ENCODE measurements at regions not wholly inside any gene's neighbourhood (a gene's known extent, or its start where the extent isn't known, plus 50 kb on each side); places are given as distances from the start of the nearest gene placed in this dataset.

GRCh38 chr20:39294137-39294725, 332.1 kb downstream of the DHX35 start:
- Histone ChIP-seq H3K9me3 (no peaks in the 10 kb centered on the region), H3K27me3 (no peaks in the 10 kb centered on the region), H3K36me3 (no peaks in the 10 kb centered on the region), H3K4me1 (peaks cover 0 to 17% (median 0%) of the 10 kb centered on the region in 3 donors), H3K27ac (no peak overlapping the region), H3K4me3 (no peak overlapping the region)
- WGBS, 2 donors (ENCODE audit: low coverage in 1 of 2) = 74 to 88% methylated on average over 2 of the region's 2 CpGs
- ATAC-seq = no peak
- TF ChIP-seq CTCF (IDR thresholded peaks at IDR 0.05) (no peak), POLR2A (IDR thresholded peaks at IDR 0.05) (no peak), POLR2AphosphoS5 (IDR thresholded peaks at IDR 0.05) (no peak), EP300 (IDR thresholded peaks at IDR 0.05) (no peak)

GRCh38 chr20:39292193-39292736, 330.1 kb downstream of the DHX35 start:
- no peak for ATAC-seq
- 14 to 75% methylated on average over 2 to 3 of the region's 3 CpGs for WGBS, 2 donors (ENCODE audit: low coverage in 1 of 2)

GRCh38 chr20:39291301-39291700, 329.2 kb downstream of the DHX35 start:
- WGBS, 2 donors (ENCODE audit: low coverage in 1 of 2) = 24 to 26% methylated on average over 5 of the region's 5 CpGs
- ATAC-seq = no peak
- no peaks in the 10 kb centered on the region for H3K36me3 ChIP-seq
- H3K27ac ChIP-seq = no peak overlapping the region
- no peaks in the 10 kb centered on the region for H3K27me3 ChIP-seq
- H3K9me3 ChIP-seq = no peaks in the 10 kb centered on the region
- TF ChIP-seq CTCF (IDR thresholded peaks at IDR 0.05) (no peak), POLR2A (IDR thresholded peaks at IDR 0.05) (no peak), POLR2AphosphoS5 (IDR thresholded peaks at IDR 0.05) (no peak), EP300 (IDR thresholded peaks at IDR 0.05) (no peak)
- no peak overlapping the region for H3K4me3 ChIP-seq
- H3K4me1 ChIP-seq = peaks cover 0 to 13% (median 0%) of the 10 kb centered on the region in 3 donors

More at GRCh38 chr20:39292193-39292736, 330.1 kb downstream of the DHX35 start:
- TF ChIP-seq EP300 (IDR thresholded peaks at IDR 0.05) (no peak), POLR2A (IDR thresholded peaks at IDR 0.05) (no peak), CTCF (IDR thresholded peaks at IDR 0.05) (no peak), POLR2AphosphoS5 (IDR thresholded peaks at IDR 0.05) (no peak)
- H3K9me3 ChIP-seq = no peaks in the 10 kb centered on the region
- no peak overlapping the region for H3K27ac ChIP-seq
- H3K27me3 ChIP-seq = no peaks in the 10 kb centered on the region
- no peaks in the 10 kb centered on the region for H3K36me3 ChIP-seq
- H3K4me3 ChIP-seq = no peak overlapping the region
- H3K4me1 ChIP-seq = peaks cover 0 to 13% (median 0%) of the 10 kb centered on the region in 3 donors

GRCh38 chr20:39290575-39290974, 328.4 kb downstream of the DHX35 start:
- Histone ChIP-seq H3K27ac (no peak overlapping the region), H3K9me3 (no peaks in the 10 kb centered on the region), H3K4me3 (no peak overlapping the region), H3K27me3 (no peaks in the 10 kb centered on the region), H3K4me1 (peaks cover 0 to 13% (median 0%) of the 10 kb centered on the region in 3 donors), H3K36me3 (no peaks in the 10 kb centered on the region)
- ATAC-seq = no peak
- TF ChIP-seq CTCF (IDR thresholded peaks at IDR 0.05) = no peak
- no peak for TF ChIP-seq POLR2A (IDR thresholded peaks at IDR 0.05)
- no peak for TF ChIP-seq POLR2AphosphoS5 (IDR thresholded peaks at IDR 0.05)
- no peak for TF ChIP-seq EP300 (IDR thresholded peaks at IDR 0.05)

- H3K27ac ChIP-seq = no peak overlapping the region
- WGBS, 2 donors (ENCODE audit: low coverage in 1 of 2) = 100% methylated on average over 2 of the region's 2 CpGs; no CpG with 5 or more reads in 1 of the 2 donors
- no peaks in the 10 kb centered on the region for H3K27me3 ChIP-seq
- no peak for ATAC-seq
- no peak for TF ChIP-seq CTCF (IDR thresholded peaks at IDR 0.05)
- no peak for TF ChIP-seq EP300 (IDR thresholded peaks at IDR 0.05)
- TF ChIP-seq POLR2A (IDR thresholded peaks at IDR 0.05) = no peak
- no peak for TF ChIP-seq POLR2AphosphoS5 (IDR thresholded peaks at IDR 0.05)
- no peak overlapping the region for H3K4me3 ChIP-seq
- H3K9me3 ChIP-seq = no peaks in the 10 kb centered on the region
- H3K36me3 ChIP-seq = no peaks in the 10 kb centered on the region
- peaks cover 0 to 13% (median 0%) of the 10 kb centered on the region in 3 donors for H3K4me1 ChIP-seq
These were observed 327.7 kb downstream of the DHX35 start for GRCh38 chr20:39289831-39290230.
